HG03139 (cell line): ENCODE measurements at regions not wholly inside any gene's neighbourhood (a gene's known extent, or its start where the extent isn't known, plus 50 kb on each side); places are given as distances from the start of the nearest gene placed in this dataset.

Source experiments
- ATAC-seq: cut with Tn5 transposase; IDR thresholded peaks from one replicate; pipeline ENCODE4 v1.9.1; 2021; ENCODE audit not compliant: unreplicated experiment

- ATAC-seq, result peak; percentile 98
Measured at GRCh38 chr9:117487555-117488175, 72.8 kb upstream of the ASTN2 start.

GRCh38 chr9:117486426-117486825 is 71.6 kb upstream of the ASTN2 start:
- no peak for ATAC-seq

- no peak for ATAC-seq
Measured at GRCh38 chr9:117485176-117485575, 70.3 kb upstream of the ASTN2 start.

GRCh38 chr9:117480729-117481128 is 65.9 kb upstream of the ASTN2 start:
- no peak for ATAC-seq

GRCh38 chr9:117480253-117480652 is 65.4 kb upstream of the ASTN2 start:
- ATAC-seq, result no peak

- ATAC-seq, result no peak
Measured at GRCh38 chr9:117473293-117473692, 58.4 kb upstream of the ASTN2 start.

- ATAC-seq, result no peak
Measured at GRCh38 chr9:117470902-117471301, 56.0 kb upstream of the ASTN2 start.

GRCh38 chr9:117470455-117470854 is 55.6 kb upstream of the ASTN2 start:
- no peak for ATAC-seq

GRCh38 chr9:117466111-117466510 is 51.3 kb upstream of the ASTN2 start:
- ATAC-seq, result no peak

GRCh38 chr9:117465706-117466105 is 50.8 kb upstream of the ASTN2 start:
- no peak for ATAC-seq

- ATAC-seq, result no peak
Measured at GRCh38 chr9:117464941-117465616, 50.2 kb upstream of the ASTN2 start.
